ENCODE measurements at regions not wholly inside any gene's neighbourhood (a gene's known extent, or its start where the extent isn't known, plus 50 kb on each side); places are given as distances from the start of the nearest gene placed in this dataset.
"Not testable (repeated sequence)": the region's sequence is repeated elsewhere in the genome, so short reads cannot be mapped to it uniquely, and the experiment has no call there.

DNA sequence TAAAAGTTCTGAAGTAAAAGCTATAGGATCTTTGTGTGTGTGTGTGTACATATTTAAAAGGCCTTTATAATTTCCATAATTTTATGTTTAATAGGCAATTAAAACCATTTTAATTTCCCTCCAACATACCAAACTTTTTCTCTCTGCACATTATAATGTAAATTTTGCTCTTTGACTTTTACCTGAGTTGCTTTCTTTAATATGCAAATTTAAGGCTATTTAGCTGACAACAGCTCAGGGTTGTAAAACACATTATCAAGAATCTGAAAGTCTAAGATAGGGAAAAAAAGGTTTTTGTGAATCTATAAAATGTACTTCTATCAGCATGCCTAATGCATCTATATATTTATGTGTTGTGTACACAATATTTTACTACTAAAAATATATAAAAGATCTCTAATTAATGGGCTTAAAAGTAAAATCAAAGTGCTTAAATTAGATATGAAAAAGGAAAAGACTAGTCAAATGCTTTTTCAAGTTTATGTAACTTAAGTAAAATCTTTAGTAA lies 239.6 kb upstream of the RAI14 start:
- DNase-seq: no peak
- intact Hi-C loops (cut with DNase I): no loop called here
- no peaks in the 10 kb centered on the region for H3K27me3 ChIP-seq
- H3K36me3 ChIP-seq: no peaks in the 10 kb centered on the region
- H3K9me3 ChIP-seq: no peaks in the 10 kb centered on the region
- no peak for ATAC-seq
- H3K27ac ChIP-seq: no peak overlapping the region
- no peak overlapping the region for H3K4me3 ChIP-seq
- TF ChIP-seq, protein P1, sequence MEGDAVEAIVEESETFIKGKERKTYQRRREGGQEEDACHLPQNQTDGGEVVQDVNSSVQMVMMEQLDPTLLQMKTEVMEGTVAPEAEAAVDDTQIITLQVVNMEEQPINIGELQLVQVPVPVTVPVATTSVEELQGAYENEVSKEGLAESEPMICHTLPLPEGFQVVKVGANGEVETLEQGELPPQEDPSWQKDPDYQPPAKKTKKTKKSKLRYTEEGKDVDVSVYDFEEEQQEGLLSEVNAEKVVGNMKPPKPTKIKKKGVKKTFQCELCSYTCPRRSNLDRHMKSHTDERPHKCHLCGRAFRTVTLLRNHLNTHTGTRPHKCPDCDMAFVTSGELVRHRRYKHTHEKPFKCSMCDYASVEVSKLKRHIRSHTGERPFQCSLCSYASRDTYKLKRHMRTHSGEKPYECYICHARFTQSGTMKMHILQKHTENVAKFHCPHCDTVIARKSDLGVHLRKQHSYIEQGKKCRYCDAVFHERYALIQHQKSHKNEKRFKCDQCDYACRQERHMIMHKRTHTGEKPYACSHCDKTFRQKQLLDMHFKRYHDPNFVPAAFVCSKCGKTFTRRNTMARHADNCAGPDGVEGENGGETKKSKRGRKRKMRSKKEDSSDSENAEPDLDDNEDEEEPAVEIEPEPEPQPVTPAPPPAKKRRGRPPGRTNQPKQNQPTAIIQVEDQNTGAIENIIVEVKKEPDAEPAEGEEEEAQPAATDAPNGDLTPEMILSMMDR (IDR thresholded peaks at IDR 0.05): no peak
- H3K4me1 ChIP-seq: no peaks in the 10 kb centered on the region

DNA sequence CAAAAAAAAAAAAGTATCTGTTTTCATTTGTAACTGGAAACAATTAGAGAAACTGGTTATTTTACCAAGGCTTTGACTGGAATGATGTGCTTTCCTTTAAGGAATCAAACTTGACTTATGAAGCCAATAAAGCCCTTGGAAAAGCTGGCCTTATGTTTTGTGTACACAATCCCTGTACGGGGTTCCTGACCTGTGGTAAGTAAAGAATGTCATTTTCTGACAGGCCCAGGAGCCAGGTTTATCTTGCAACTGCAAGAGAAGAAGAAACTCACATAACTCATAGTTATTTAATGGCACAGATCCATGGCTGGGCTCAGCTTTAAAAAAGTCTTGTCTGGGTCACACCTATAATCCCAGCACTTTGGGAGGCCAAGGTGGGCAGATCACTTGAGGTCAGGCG lies 235.9 kb upstream of the RAI14 start:
- intact Hi-C loops (cut with DNase I); H3K9me3 ChIP-seq; H3K27me3 ChIP-seq; H3K4me3 ChIP-seq; ATAC-seq; H3K27ac ChIP-seq; H3K4me1 ChIP-seq; H3K36me3 ChIP-seq; DNase-seq: not testable (repeated sequence)

DNA sequence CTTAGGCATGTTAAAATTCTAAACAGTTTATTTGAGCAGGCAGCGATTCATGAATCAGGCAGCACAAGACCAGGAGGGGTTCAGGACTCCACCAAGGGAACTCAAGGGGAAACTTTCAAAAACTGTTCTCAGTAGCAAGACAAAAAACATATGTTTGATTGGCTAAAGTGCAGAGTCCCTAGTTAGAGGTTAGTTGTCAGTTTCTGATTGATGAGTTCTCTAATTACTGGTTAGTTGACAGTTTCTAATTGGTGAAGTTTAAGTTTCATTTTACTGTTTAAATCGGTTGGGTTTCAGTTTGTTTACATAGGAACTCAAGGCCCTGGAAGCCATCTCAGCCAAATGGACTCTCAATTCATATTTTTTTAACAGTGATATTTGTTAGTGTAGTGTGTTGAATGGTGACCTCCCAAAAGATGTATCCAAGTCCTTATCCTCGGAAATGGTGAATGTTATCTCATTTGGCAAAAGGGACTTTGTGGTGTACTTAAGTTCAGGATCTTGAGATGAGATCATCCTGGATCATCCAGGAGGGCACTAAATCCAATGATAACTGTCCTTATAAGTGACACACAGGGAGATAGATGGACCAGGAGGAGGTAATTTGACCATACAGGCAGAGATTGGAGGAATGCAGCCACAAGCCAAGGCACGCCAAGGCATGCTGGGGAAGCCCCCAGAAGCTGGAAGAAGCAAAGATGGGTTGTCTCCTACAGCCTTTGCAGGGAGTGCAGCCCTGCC lies 219.2 kb upstream of the RAI14 start:
- TF ChIP-seq, protein P1 (IDR thresholded peaks at IDR 0.05): no peak
- H3K4me3 ChIP-seq: no peak overlapping the region
- no peaks in the 10 kb centered on the region for H3K36me3 ChIP-seq
- ATAC-seq (no peak), DNase-seq (no peak)
- intact Hi-C loops (cut with DNase I): no loop called here
- H3K9me3 ChIP-seq: no peaks in the 10 kb centered on the region
- no peaks in the 10 kb centered on the region for H3K27me3 ChIP-seq
- no peak overlapping the region for H3K27ac ChIP-seq
- no peaks in the 10 kb centered on the region for H3K4me1 ChIP-seq

DNA sequence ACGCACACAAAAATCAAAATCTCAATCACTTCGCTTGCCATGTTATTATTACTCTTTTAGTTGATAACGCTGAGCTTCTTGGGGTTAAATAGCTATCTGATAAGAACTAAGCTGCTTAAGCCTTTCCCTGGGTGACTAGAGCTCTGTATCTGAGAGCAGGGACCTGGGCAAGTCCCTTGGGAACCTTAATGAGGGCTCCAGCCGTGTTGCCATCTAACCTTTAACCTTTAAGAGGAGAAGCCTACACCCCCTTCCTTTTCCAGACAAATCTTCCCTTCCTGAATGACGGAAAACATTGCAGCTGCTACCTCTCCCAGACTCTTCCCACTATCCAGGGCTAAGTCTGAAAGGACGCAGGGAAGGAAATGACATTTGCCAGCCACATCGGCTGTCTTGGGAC lies 216.5 kb upstream of the RAI14 start:
- no peak overlapping the region for H3K27ac ChIP-seq
- no peaks in the 10 kb centered on the region for H3K4me1 ChIP-seq
- H3K4me3 ChIP-seq: no peak overlapping the region
- ATAC-seq: no peak
- no peak for DNase-seq
- no peaks in the 10 kb centered on the region for H3K36me3 ChIP-seq
- H3K9me3 ChIP-seq: no peaks in the 10 kb centered on the region
- TF ChIP-seq, protein P1 (IDR thresholded peaks at IDR 0.05): no peak
- intact Hi-C loops (cut with DNase I): no loop called here
- no peaks in the 10 kb centered on the region for H3K27me3 ChIP-seq

DNA sequence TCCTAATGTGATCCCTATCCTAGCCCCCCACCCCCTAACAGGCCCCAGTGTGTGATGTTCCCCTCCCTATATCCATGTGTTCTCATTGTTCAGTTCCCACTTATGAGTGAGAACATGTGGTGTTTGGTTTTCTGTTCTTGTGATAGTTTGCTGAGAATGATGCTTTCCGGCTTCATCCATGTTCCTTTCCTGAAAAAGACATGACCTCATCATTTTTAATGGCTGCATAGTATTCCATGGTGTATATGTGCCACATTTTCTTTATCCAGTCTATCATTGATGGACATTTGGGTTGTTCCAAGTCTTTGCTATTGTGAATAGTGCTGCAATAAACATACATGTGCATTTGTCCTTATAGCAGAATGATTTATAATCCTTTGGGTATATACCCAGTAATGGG lies 214.4 kb upstream of the RAI14 start:
- H3K4me3 ChIP-seq; DNase-seq; H3K27me3 ChIP-seq; intact Hi-C loops (cut with DNase I); H3K9me3 ChIP-seq; H3K4me1 ChIP-seq; ATAC-seq; H3K36me3 ChIP-seq; H3K27ac ChIP-seq: not testable (repeated sequence)

DNA sequence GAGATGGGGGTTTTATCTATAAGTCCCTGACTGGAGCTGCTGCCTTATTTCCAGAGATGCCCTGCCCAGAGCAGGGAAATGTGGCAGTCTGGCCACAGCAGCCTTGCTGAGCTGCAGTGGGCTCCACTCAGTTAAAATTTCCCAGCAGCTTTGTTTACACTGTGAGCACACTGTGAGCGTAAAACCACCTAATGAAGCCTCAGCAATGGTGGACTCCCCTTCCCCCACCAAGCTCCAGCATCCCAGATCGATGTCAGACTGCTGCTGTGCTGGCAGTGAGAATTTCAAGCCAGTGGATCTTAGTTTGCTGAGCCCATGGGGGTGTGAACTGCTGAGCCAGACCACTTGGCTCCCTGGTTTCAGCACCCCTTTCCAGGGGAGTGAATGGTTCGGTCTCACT lies 208.7 kb upstream of the RAI14 start:
- Histone ChIP-seq H3K4me1 (no peaks in the 10 kb centered on the region), H3K27ac (no peak overlapping the region), H3K36me3 (no peaks in the 10 kb centered on the region), H3K27me3 (no peaks in the 10 kb centered on the region), H3K4me3 (no peak overlapping the region), H3K9me3 (no peaks in the 10 kb centered on the region)
- DNase-seq (no peak), ATAC-seq (no peak)
- intact Hi-C loops (cut with DNase I): no loop called here
- TF ChIP-seq, protein P1 (IDR thresholded peaks at IDR 0.05): no peak

DNA sequence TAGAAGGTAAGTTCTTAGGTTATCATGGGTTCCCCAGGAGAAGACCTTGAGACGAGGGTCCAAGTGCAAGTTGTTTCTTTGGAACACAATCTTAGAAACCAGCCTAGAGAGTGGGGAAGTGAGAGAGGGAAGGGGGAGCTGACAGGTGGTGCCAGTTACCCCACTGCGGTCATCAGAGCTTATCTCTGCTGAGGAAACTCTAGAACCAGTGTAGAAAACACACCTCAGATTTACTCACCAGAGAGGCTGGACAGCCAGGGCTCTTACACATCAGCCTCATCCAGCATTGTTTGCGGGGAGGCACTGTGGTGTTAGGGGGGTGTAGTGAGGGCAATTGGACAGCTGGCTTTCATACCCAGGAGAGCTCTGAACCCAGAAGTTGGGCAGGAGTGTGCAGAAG lies 206.5 kb upstream of the RAI14 start:
- intact Hi-C loops (cut with DNase I): no loop called here
- Histone ChIP-seq H3K4me3 (no peak overlapping the region), H3K27ac (no peak overlapping the region), H3K4me1 (no peaks in the 10 kb centered on the region), H3K9me3 (no peaks in the 10 kb centered on the region), H3K27me3 (no peaks in the 10 kb centered on the region), H3K36me3 (no peaks in the 10 kb centered on the region)
- DNase-seq (no peak), ATAC-seq (no peak)
- TF ChIP-seq, protein P1 (IDR thresholded peaks at IDR 0.05): no peak
